AG04449 (cell line): ENCODE measurements at regions not wholly inside any gene's neighbourhood (a gene's known extent, or its start where the extent isn't known, plus 50 kb on each side); places are given as distances from the start of the nearest gene placed in this dataset.

Experiments
- CTCF ChIA-PET: fragments of 350-600 bp; formaldehyde crosslinking; extraction: SDS; loops from one replicate; lab custom pipeline; 2021; ENCODE audit warnings: antibody characterized with exemption; lab: Yijun Ruan, JAX
- POLR2A ChIA-PET: fragments of 400-600, 350-600 bp; formaldehyde crosslinking; extraction: SDS; loops from one replicate; lab custom pipeline; 2020; ENCODE audit warnings: antibody characterized with exemption, inconsistent platforms; lab: Yijun Ruan, JAX
- DNase-seq: peaks from one replicate; pipeline ENCODE4 v3.0.0-alpha.2; 2010; ENCODE audit warnings: low read depth, low spot score
- H3K4me3 ChIP-seq: 2 replicates; pipeline ENCODE4 v1.5.1; 2011; ENCODE audit warnings: low read depth, mild to moderate bottlenecking, control low read depth, low read length
- CTCF ChIP-seq: IDR thresholded peaks from one replicate; pipeline ENCODE4 v1.5.1; 2011; ENCODE audit warnings: mild to moderate bottlenecking, moderate library complexity, low read length, control low read depth, inconsistent platforms; ENCODE audit not compliant: insufficient read depth; ENCODE audit errors: missing control alignments

GRCh38 chr5:142450419-142450818, 125.6 kb upstream of the SPRY4 start:
- ChIA-PET CTCF (interaction anchor here (2.3 kb wide), 1 partner anchor 10 kb away, joined by 5 read pairs; no protein-coding TSS in a partner anchor), POLR2A (no interaction called here)
- TF ChIP-seq CTCF = no peak
- no peak for DNase-seq
- no peak overlapping the region for H3K4me3 ChIP-seq

DNA sequence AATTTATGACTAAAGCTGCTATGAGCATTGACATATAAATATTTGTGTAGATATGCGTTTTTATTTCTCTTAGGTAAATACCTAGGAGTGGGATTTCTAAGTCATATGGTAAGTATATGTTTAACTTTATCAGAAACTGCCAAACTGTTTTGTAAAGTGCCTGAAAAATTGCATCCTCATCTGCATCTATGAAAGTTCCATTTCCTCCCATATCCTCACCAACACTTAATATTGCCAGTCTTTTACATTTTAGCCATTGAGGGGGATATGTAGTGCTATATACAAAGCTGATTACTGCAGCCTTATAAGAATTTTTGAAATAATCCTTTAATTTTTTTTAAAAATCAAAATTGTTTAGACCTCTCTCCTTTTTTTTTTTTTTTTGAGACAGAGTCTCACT, 123.1 kb upstream of the SPRY4 start:
- ChIA-PET CTCF (interaction anchor here (0.6 kb wide), 1 partner anchor 32 kb away, joined by 3 read pairs; no protein-coding TSS in a partner anchor), POLR2A (no interaction called here)
- no peak for DNase-seq
- no peak for TF ChIP-seq CTCF
- no peak overlapping the region for H3K4me3 ChIP-seq

DNA sequence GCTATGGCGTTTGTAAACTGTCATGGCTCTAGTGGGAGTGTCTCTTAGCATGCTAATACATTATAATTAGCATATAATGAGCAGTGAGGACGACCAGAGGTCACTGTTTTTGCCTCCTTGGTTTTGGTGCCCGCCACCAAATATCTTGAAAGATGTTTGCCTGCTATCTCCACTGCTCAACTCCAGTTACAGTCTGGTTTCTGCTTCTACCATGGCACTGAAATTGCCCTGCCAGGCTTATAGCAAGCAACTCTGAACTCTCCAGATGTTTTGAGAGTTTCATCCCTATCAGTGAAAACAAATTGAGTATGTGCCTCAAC, 122.1 kb upstream of the SPRY4 start:
- H3K4me3 ChIP-seq = no peak overlapping the region
- POLR2A ChIA-PET = no interaction called here
- CTCF ChIA-PET = no interaction called here
- DNase-seq = no peak
- TF ChIP-seq CTCF = no peak

- no peak for TF ChIP-seq CTCF
- H3K4me3 ChIP-seq = no peak overlapping the region
- POLR2A ChIA-PET = interaction anchor here (0.6 kb wide), 1 partner anchor 150 kb away, joined by 3 read pairs; no protein-coding TSS in a partner anchor
- CTCF ChIA-PET = no interaction called here
- DNase-seq = no peak
Observed at GRCh38 chr5:142446131-142446959, 121.5 kb upstream of the SPRY4 start.

DNA sequence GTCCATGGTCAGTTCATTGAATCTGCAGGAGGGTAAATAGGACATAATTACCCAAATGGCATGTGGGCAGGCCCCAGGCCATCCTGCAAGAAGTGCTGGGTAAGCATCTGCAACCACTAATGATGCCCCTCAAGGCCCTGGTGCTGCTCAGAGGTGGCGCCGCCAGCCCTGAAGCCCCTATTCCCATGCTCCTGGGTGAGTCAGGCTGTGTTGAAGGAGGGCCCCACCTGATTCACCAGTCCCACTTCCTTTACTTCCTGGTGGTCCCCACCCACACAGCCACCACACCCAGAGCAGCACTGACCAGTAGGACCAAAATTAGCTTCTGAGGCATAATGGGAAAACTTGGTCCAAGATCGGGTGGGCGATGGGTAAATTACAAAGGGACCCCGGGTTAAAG, 120.4 kb upstream of the SPRY4 start:
- no peak overlapping the region for H3K4me3 ChIP-seq
- CTCF ChIA-PET = no interaction called here
- POLR2A ChIA-PET = no interaction called here
- no peak for TF ChIP-seq CTCF
- DNase-seq = no peak

DNA sequence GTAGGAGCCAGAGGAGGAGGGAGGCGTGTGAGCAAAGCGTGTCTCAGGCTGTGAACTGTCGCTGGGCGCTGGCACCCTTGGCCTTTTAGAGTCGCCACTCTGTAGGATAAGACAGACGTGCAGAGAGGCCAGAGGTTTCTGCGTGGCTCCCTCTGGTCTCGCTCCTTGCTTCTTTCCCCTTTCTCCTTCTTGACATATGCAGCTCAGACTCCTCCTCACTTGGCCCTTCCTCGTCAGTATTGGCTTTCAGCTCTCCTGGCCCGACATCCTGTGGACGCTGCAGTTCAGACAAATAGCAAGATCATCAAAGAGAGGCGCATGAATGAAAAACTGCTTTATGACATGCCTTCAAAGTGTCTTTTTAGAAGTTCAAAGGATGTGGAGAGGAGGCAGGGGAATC, 116.8 kb upstream of the SPRY4 start:
- ChIA-PET CTCF (interaction anchor here (1.0 kb wide), 1 partner anchor 19 kb away, joined by 3 read pairs; no protein-coding TSS in a partner anchor), POLR2A (no interaction called here)
- no peak for DNase-seq
- H3K4me3 ChIP-seq = no peak overlapping the region
- peak; percentile 11 for TF ChIP-seq CTCF
